ENCODE measurements at regions not wholly inside any gene's neighbourhood (a gene's known extent, or its start where the extent isn't known, plus 50 kb on each side); places are given as distances from the start of the nearest gene placed in this dataset.
A peak's percentile ranks its signal among the peaks of the same experiment; 100 is the strongest.
"Not testable (repeated sequence)": the region's sequence is repeated elsewhere in the genome, so short reads cannot be mapped to it uniquely, and the experiment has no call there.

- DNase-seq, result peak; percentile 87
Observed at GRCh38 chr3:27554706-27555105, 70.5 kb upstream of the SLC4A7 start.

- no peak for DNase-seq
Observed at GRCh38 chr3:27553886-27554540, 69.8 kb upstream of the SLC4A7 start.

GRCh38 chr3:27552708-27553107, 68.5 kb upstream of the SLC4A7 start:
- not testable (repeated sequence) for DNase-seq

GRCh38 chr3:27551413-27551812, 67.2 kb upstream of the SLC4A7 start:
- not testable (repeated sequence) for DNase-seq

GRCh38 chr3:27545061-27545460, 60.9 kb upstream of the SLC4A7 start:
- DNase-seq, result no peak

GRCh38 chr3:27544372-27544865, 60.2 kb upstream of the SLC4A7 start:
- peak; percentile 71 for DNase-seq

- DNase-seq, result no peak
Observed at GRCh38 chr3:27542476-27542875, 58.3 kb upstream of the SLC4A7 start.

GRCh38 chr3:27540231-27540630, 56.0 kb upstream of the SLC4A7 start:
- peak; percentile 49 for DNase-seq

- no peak for DNase-seq
Observed at GRCh38 chr3:27536491-27536890, 52.3 kb upstream of the SLC4A7 start.

GRCh38 chr3:27535809-27536392, 51.7 kb upstream of the SLC4A7 start:
- DNase-seq, result no peak

- DNase-seq, result peak; percentile 58
Observed at GRCh38 chr3:27533718-27534573, 49.8 kb upstream of the SLC4A7 start.

All from MV-4-11 (cell line).